HG03378 (cell line): ENCODE measurements at regions not wholly inside any gene's neighbourhood (a gene's known extent, or its start where the extent isn't known, plus 50 kb on each side); places are given as distances from the start of the nearest gene placed in this dataset.

ENCODE experiments used
- ATAC-seq: cut with Tn5 transposase; IDR thresholded peaks from one replicate; pipeline ENCODE4 v1.9.1; 2021; ENCODE audit warnings: mild to moderate bottlenecking, moderate library complexity; ENCODE audit not compliant: unreplicated experiment

GRCh38 chr10:120960725-120961124 lies 109.6 kb downstream of the WDR11 start:
- no peak for ATAC-seq

DNA sequence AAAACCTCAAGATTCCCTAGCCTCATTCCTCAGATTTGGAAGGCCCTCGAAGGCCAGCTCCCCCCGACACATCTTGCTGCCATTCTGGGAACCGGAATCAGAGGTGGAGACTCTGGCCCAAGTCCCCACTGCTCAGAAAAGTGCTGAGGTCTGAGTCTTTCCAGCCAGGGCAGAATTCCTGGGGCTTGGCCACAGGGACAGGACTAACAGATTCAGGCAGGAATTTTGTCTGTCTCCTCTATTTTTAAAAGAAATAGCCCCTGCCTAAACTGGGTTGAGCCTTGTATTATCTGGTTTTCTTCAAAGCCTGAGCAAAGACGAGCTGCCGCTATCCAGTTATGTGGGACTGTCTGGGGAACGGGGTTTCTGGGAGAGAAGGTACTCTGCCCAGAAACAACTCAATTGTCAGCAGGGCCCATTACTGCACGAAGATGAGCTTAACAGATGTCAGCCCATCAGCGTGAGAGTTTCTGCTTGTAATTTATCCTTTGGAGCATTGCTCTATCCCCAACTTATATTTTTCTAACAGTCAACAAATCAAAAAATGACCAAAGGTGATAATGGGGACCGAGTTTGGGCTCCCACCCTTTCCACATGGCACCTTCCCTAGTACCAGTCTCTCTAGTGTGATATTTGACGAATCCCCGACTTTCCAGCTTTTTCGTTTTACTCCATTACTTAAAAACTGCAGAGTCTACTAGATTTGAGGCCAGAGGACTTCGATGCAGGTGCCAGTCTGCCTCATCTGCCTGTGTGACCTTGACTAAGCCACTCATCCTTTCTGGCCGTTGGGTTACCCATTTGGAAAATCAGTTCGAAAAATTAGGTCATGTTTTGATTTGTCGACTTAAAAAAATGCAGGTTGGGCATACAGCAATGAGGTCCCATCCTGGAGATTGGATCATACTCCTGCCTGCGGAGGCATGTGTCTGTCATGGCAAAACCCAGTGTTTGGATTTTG lies 110.9 kb downstream of the WDR11 start:
- no peak for ATAC-seq

DNA sequence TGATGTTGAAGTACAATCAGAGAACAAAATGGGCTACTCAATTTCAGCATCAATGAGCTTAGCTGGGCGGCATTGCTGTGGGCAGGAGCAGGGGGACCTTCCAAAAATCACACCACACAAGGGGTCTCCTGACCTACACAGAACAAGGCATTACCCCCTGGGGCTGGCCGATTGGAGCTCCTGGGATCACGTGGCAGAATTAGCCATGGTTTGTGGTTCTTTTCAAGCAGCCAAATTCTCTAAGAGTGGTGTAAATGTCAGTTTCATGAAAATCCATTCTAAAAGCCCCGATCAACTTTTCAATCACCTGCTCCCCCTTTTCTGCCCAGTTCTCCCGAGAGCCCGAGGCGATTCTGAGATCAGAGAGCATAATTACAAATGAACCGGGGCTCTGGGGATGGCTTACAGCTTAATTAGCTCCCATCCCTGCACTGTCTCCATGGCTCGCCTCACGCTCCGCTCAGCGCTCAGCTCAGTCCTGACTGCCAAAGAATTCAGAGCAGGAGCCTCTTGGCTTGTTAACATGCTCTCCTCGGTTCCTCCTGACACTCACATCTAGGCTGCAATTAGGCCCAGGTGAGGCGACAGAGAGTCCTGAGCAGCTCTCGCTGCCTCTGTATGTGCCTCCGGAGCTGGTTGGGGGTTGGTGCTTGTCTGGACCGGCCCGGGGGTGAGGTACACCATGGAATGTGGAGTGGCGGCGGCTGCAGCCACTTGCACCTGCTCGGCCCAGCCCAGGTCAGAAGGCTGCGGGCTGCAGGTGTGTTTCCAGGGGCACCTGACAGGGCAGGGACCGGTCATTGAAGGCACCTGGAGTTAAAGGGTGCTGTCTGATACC lies 111.8 kb downstream of the WDR11 start:
- no peak for ATAC-seq

DNA sequence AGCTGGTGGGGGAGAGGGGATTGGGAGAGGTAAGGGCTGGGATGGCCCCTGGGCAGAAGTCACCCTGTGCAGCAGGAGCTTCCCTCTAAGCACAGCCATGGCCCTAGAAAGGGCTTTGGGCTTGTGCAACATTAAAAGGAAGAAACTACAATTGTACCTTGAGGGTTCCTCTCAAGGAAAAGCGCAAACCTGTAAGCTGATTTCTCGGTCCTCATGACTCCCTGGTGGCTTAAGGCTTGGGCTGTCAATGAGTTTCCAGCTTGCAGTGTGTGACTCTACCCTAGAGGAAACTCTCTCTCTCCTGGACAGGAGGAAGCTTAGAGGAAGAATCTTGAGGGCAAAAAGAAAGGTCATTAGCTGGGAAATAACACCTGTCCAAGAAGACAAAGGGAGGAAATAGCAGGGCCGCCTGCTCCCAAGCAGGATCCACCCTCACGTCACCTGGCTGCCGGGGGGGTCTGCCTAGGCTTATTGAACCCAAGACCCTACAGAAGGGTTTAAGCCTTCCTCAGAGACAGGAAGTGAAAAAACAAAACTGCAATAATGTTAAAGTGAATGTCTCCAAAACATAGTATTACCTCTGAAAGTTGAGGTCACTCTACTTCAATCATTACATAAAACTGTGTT lies 112.5 kb downstream of the WDR11 start:
- ATAC-seq = no peak

GRCh38 chr10:120966657-120967045 lies 115.5 kb downstream of the WDR11 start:
- no peak for ATAC-seq

DNA sequence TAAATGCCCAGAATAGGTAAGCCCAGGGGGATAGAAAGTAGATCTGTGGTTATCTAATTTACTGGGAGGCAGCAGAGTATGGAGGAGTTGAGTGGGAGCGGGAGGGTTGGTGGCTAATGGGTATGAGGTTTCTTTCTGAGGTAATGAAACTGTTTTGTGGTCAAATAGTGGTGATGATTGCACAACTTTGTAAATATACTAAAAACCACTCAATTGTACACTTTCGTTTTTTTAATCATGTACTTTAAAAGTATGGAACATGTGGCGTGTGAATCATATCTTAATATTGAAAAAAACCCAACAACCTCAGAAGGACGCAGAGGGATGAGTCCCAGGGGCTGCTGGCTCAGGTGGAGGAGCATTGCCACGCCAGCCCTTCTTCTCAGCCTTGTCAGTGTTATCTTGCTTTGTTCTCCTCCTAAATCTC lies 118.1 kb downstream of the WDR11 start:
- peak; percentile 82 for ATAC-seq

GRCh38 chr10:120970595-120971529 lies 119.7 kb downstream of the WDR11 start:
- ATAC-seq = no peak

DNA sequence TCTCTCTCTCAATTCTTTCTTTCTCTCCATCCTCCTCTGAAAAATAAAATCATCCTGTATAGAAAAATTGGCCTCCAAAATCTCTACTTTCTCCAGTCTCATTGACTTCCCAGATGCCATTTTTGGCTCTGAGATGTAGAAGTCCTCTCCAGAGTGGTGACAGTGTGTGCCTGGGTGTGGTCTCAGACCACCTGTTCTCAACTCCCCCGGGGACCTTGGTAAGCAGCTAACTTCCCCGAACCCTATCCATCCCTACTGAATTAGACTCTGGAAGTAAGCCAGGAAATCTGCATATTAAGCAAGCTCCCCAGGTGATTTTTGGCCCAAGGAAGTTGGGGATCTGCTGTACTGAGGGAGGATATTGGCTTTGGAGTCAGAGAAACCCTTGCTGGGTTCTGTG lies 120.5 kb downstream of the WDR11 start:
- no peak for ATAC-seq

DNA sequence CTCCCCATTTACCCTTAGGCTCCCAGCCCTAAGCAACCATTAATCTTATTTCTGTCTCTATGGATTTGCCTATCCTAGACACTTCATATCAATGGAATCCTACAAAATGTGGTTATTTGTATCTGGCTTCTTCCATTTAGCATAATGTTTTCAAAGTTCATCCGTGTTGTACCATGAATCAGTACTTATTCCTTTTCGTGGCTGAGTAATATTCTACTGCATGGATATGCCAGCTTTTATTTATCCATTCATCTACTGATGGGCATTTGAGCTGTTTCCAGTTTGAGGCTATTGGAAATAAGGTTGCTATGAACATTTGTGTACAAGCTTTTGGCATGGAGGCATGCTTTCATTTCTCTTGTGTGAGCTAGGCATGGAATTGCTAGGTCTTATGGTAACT lies 121.1 kb downstream of the WDR11 start:
- ATAC-seq = no peak

DNA sequence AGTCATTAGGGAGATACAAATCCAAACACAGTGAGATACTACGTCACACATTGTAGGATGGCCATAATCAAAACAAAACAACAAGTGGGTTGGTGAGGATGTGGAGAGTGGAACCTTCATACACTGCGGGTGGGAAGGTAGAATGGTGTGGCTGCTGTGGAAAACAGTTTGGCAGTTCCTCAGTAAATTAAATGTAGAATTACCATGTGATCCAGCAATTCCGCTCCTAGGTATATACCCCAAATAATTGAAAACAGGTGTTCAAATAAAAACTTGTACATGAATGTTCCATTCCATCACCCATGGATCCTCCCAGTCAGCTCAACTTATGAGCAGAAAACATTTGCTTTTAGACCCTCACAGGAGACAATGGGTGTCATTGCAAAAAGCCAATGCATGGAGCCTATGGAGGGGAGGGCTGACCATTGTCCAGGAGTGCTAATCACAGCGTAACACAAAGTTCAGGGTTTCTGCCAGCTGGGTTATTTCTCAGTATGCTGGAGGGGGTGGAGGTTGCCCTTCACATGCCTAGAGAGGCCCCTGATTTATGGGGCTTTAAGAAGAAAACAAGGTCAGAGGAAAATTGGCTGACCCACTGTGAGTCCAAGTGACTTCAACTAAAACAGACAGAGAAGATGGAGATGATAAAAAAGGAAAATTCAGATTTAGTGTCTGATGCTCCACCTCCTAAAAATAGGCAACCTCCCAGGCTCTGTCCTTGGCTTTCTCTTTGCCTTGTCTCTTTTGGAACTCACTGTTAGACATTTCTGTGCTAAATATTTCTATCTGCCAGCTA lies 124.1 kb downstream of the WDR11 start:
- ATAC-seq = no peak

DNA sequence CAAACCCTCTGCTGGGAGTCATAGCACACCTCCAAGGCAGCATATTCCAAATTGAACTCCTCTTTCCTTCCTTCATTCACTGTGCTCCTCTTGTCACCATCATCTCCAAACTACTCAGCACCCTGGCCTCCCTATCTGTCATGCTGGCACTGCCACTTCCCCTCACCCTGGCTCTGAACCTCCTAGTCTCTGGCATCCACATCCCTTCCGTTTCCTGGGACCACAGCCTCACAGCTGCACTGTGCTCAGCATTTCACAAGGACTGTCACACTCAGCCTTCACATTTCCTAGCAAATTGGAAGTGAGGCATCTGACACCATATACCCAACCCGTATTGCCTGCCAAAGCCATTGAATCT lies 124.7 kb downstream of the WDR11 start:
- no peak for ATAC-seq

DNA sequence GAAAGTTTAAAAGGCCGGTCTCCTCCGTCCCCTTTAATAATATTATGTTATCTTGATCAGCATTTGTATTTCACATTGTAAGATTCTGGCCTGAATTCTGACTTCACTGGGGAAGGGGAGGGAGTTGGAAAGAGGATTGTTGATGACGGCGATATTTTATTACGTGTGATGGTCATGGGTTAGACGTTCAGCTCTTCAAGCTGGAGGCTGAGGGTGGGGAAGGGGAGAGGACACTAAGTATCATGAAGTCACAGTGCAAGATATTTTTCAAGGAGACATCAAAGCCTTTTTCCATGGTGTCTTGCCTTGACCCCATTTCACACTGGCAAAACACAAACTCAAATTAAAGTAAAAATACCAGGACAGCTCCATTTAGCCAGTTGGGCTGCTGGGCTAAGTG lies 126.7 kb downstream of the WDR11 start:
- ATAC-seq = no peak

GRCh38 chr10:120978589-120979252 lies 127.6 kb downstream of the WDR11 start:
- ATAC-seq = no peak

DNA sequence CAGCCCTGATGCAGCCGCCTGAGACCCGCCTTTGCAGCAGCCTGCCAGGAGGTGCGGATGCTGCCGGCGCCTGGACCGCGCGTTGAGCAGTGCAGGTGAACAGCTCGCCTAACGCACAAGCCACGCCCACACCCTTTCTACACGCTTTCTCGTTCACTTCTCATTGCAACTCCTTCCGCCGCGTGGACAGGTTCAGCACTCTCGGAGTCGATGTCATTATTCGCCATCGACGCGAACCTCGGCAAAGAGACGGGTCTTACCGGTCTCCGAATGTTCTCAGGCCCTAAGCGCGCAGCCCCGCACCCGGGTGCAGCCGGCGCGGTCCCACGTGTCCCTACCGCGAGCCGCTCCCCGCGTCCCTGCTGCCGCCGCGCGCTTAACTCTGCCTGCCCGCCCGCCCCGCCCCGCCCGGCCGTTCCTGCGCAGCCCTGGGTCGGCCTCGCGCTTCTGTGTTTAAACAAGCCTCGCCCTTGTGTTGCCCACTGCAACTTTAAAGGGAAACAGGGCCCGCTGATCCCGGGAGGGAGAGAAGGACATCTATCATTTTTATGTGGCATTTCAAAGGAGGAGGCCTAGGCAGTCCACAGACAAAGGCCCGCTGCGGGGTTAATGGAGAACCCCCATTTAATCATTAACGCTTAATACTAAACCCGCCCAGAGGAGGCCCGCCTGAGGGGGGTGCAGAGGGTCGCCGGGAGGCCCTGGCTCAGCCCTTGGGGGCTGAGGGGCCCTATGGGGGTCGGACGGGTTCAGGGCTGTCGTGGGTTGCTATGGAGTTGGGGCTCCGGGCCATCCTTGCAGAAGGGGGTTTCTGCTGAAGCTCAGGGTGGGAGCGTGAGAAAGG lies 128.5 kb downstream of the WDR11 start:
- ATAC-seq = no peak

DNA sequence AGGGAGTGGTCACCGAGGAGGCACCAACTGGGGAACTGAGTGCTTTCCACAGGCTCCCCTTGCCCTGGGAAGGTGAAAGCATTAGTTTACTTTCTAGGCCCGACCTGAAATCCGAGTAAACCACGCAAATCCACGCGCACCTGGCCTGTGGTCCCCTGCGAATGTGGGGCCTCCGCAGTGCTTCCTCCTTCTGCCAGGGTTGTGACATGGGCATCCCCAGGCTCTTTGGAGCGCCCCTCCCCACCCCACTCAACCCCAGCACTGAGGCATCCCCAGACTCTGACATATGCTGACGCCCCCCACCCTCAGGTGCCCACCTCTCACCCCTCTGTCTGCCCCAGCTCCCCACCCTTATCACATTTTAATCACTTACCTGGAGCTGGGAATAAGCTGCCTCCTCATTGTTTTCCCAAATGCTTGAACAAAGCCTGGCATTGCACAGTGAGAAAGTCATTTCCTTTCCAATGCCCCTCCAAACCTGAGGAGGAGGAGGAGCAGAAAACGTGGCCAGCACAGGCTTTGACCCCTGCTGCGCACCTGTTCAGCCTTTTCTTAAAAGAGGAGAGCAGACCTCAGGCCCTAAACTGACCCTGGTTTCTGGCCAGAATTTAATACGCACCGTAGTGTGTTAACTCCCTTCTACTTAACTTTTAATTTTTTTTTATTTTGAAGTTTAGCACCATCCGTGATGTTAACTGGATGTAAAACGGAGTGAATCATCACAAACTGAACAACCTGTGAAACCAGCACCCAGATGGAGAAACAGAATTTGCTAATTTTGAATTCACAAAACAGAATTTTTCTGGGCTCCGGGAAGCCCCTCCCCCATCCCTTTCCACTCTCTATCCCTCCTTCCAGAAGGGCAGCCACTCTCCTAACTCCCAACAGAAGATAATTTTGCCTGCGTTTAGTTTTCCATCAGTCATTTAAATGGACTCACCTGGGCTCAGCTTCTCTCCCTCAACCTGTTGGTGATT lies 129.4 kb downstream of the WDR11 start:
- ATAC-seq = no peak

DNA sequence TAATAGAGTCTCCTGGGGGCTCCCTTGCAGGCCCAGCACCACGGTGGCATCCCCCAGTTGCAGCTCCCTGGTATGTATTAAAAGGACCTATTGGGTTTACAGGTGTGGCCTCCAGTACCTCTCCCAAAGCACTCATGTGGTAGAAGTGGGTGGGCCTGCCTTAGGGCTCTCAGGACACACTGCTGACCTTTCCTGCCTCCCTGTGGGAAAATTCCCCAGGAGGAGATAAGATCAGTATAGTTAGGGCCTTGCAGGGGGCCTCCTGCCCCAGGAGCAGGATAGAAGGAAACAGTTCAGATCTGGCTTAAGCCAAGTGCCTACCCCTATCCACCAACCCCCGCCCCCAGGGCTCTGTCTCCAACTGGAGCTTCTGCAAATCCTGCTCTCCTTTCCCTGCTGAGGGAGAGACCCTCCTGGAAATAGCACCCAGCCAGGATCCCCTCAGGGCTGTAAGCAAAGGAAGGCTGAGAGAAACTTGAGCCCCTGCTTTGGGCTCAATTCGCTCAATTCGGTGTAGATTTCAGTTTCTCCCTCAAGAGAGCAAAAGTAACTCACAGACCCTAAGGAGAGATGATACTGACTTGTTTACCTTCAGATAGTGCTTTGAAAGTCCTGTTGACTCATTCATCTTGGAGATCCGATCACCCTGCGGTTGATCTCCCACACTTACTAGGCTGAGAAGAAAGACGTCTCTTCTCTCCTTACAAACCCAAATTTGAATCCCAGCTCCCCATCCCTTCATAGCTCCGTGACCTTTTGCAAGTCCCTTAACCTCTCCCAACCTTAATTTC lies 130.6 kb downstream of the WDR11 start:
- no peak for ATAC-seq
